Fibroblast of lung (primary cell): ENCODE measurements at regions not wholly inside any gene's neighbourhood (a gene's known extent, or its start where the extent isn't known, plus 50 kb on each side); places are given as distances from the start of the nearest gene placed in this dataset.

Experiments
- CTCF ChIP-seq, 2 donors: IDR thresholded peaks in 1 of 2; conservative IDR thresholded peaks in 1 of 2; 1 replicate in 1 of 2; 2 replicates in 1 of 2; pipeline ENCODE4 v1.5.1; 2011 to 2012; ENCODE audit warnings: low read length in 2 of 2, control low read depth in 1 of 2, inconsistent platforms in 1 of 2, low read depth in 1 of 2, mild to moderate bottlenecking in 1 of 2
- EZH2 ChIP-seq: IDR thresholded peaks from 2 replicates; pipeline ENCODE4 v1.5.1; 2012; ENCODE audit warnings: low read length, control low read depth, mild to moderate bottlenecking; ENCODE audit errors: missing control alignments

DNA sequence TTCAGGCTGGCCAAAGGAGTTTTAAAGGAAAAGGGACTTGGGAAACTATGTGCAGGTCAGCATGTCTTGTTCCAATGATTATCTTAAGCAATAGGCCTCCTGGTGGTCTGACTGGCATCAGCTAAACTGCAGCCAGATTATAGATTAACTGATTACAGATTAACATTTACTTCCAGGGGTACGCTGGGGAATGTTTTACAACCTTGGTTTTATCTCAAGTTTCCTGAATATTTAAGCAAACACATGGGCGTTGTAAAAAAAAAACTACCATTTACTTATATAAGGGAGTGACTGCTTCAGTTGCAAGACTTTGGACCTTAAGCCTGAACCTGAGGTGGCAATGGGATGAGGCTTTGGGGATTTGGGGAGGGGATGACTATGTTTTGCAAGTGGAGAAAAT, 600.6 kb upstream of the B3GALT2 start:
- TF ChIP-seq CTCF (conservative IDR thresholded peaks at IDR 0.05 in 1 of 2, IDR thresholded peaks at IDR 0.05 in 1 of 2; ENCODE audit: low read depth in 1 of 2, low read length in 2 of 2), result no peak
- TF ChIP-seq EZH2, result no peak
